ENCODE measurements at regions not wholly inside any gene's neighbourhood (a gene's known extent, or its start where the extent isn't known, plus 50 kb on each side); places are given as distances from the start of the nearest gene placed in this dataset.

- no peak for TF ChIP-seq CTCF (IDR thresholded peaks at IDR 0.05)
- no peak for TF ChIP-seq ZFX (IDR thresholded peaks at IDR 0.05; ENCODE audit: borderline replicate concordance)
Observed at GRCh38 chr21:37986000-37986399, 69.7 kb upstream of the KCNJ6 start.

All from 22Rv1 (cell line).